GM21423 (cell line): ENCODE measurements at regions not wholly inside any gene's neighbourhood (a gene's known extent, or its start where the extent isn't known, plus 50 kb on each side); places are given as distances from the start of the nearest gene placed in this dataset.
"Not testable (repeated sequence)": the region's sequence is repeated elsewhere in the genome, so short reads cannot be mapped to it uniquely, and the experiment has no call there.

ENCODE experiments used
- ATAC-seq: cut with Tn5 transposase; IDR thresholded peaks from one replicate; pipeline ENCODE4 v1.9.1; 2021; ENCODE audit warnings: mild to moderate bottlenecking, moderate library complexity; ENCODE audit not compliant: unreplicated experiment

DNA sequence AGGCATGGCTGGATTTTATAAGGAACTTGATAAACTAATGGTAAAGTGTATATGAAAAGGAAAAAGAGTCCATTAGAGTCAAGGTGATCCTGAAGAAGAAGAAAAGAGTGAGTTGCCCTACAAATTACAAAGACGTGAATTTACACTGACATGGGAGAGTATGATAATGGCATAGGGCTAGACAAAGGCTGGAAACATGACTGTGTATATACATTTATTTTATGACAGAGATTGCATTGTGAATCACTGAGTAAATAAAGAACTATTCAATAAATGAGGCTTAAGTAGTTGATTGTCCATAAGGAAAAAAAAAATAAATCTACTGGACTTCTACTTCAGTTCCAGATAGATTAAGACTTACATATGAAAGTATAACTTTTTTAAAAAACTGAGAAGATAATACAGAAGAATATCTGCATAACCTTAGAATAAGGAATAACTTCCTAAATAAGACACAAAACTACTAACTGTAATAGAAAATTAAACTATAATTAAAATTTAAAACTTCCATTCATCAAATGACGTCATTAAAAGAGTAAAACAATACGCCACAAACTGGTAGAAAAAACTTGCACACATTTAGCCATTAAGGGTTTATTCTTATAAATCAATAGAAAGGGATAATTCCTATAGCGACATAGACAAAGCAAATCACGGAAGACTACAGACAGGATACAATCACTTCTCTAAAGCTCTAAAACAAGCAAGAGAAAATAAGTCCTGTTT lies 278.5 kb downstream of the NOVA1 start:
- ATAC-seq, result no peak

GRCh38 chr14:26304056-26304455 lies 293.8 kb downstream of the NOVA1 start:
- no peak for ATAC-seq

DNA sequence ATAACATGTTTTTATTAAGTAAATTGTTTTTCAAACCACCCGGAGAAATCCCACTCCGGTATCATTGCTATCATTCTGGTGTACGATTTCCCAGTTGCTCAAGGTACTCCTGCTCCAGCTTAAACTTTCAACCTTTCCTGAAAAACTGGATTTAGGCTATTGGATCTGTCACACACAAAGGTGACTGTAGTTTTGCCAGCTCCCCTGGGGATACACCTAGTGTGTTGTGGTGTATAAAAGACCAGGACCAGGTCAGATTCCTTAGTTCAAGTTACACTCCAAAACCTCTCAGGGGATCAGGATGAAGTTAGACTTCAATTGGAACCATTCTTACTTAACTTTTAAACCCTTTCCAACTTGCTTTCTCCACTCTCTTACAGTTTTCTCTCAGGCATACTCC lies 303.9 kb downstream of the NOVA1 start:
- ATAC-seq, result no peak

DNA sequence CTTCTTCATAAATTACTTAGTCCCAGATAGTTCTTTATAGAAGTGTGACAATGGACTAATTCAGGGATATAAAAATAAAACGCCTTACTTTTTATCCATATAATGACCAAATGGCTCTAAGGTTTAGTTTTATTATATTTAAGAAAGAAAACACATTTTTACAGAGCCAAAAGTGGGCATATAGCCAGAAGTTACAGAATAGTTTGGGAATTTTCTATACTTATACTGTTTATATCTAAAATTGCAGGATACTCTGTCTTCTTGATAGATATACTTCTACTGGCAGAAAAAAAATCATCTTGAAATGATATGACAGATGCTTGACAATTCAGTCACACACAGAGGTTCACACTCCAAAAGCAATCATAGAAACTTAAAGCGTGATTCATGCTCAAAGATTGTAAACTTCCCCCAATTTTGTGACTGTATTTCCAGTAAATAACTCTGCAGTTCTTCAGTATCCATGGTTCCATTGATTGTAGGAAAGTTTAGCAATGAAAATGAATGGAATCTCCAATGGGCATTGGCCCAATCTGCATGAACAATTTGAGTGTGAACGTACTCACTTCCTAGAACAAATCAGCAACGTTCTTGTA lies 307.8 kb downstream of the NOVA1 start:
- ATAC-seq, result no peak

DNA sequence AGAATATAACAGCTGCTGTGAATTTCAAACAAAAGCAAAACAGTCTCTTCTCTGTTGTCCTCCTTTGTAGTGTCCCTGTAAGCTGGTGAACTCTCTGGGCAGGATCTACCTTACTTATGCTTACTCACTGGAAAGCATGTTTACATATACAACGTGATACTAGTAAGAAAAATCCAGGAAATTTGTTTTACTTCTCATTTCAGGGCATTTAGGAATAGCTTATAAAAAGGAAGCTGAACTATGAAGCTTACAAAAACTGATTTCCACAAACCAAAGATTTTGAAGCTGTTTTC lies 311.0 kb downstream of the NOVA1 start:
- ATAC-seq, result no peak

DNA sequence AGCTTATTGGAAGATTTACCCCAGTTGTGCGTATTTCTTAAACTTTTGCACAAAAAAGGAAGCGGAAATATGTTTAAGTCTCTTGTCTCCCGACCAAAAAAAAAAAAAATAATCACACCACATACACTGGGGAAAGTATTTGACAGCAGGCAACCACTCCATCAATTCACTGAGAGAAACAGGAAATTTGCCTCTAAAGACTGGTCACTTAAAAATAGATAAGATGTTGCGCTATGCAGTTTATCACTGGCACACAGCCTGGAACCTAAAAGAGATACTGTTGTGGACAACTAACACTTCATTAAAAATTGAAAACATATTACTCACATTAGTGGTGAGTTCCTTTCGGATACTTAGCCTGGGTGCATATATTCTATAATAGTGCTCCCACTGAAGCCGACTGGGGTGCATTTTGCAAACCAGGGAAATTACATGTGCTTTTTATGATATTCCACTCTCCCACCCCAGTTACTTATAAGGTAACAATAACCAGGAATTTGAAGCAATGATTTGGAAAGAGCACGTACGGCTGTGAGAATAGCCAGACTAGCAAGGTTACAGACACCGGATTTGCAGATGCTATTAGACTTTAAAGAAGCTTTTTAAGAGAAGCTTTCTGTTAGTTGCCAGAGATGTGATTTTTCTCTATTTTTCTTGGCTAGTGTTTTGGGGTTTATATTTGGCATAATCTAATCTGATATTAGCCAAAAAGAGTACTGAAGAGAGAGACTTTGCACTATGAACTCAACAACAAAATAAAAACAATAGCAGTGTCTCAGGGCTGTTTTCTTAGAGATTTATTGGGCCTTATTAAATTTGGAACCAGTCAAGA lies 311.5 kb downstream of the NOVA1 start:
- no peak for ATAC-seq

- no peak for ATAC-seq
Measured at GRCh38 chr14:26282578-26282977, 315.3 kb downstream of the NOVA1 start.

- not testable (repeated sequence) for ATAC-seq
Measured at GRCh38 chr14:26282011-26282410, 315.8 kb downstream of the NOVA1 start.

GRCh38 chr14:26281280-26281998 lies 316.4 kb downstream of the NOVA1 start:
- no peak for ATAC-seq

- no peak for ATAC-seq
Measured at GRCh38 chr14:26276757-26277156, 321.1 kb downstream of the NOVA1 start.

- no peak for ATAC-seq
Measured at GRCh38 chr14:26265170-26265685, 332.6 kb downstream of the NOVA1 start.

DNA sequence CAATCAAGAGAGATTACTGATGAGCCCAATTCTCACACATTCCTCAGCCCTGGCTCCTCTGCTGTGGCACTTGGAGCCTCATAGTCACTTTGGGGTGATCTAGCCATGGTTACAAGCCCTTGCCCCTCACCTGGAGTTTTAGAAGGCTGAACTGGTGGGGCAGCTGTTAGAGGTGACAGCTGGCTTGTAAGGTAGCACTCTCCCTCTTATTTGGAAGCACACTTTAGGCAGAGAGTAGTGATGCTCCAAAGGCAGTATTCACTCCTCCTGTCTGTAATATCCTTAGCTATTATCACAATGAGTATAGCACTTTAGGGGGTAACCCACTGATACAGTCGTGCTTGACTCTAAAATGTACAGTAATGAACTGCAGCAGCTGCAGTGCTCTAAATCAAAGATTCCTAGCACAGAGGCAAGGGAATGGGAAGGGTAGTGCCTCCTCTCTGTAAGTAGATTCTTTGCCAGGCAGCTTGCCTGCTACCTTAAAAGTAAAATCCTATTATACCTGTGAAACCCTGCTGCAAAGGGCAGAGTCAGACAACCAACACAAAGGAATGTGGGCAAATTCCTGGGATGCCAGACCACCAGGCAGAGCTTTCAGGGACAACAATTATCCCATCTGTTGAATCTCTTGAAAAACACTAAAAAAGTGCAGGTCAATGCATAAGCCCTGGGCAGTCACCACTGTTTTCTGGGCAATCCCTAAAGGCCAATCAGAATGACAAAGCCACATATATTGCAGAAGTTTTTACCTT lies 336.3 kb downstream of the NOVA1 start:
- ATAC-seq, result no peak

DNA sequence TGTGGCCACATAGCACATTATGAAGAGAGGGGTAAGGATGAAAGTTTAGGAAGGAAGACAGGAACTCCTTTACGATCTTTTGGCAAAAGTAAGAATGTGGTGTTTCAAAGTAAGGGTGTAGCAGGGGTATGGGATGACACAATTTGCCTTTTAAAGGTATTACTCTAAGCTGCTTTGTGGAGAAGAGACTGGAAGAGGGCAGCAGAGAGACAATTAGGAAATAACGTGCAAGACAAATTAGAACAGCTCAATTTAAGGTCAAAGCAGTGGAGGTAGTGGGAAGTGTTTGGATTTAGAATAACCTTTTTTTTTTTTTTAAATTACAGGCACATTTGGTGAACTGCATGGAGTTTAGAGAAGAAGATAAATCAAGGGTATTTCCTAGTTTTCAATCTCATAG lies 342.6 kb downstream of the NOVA1 start:
- no peak for ATAC-seq

GRCh38 chr14:26252176-26252575 lies 345.7 kb downstream of the NOVA1 start:
- no peak for ATAC-seq

DNA sequence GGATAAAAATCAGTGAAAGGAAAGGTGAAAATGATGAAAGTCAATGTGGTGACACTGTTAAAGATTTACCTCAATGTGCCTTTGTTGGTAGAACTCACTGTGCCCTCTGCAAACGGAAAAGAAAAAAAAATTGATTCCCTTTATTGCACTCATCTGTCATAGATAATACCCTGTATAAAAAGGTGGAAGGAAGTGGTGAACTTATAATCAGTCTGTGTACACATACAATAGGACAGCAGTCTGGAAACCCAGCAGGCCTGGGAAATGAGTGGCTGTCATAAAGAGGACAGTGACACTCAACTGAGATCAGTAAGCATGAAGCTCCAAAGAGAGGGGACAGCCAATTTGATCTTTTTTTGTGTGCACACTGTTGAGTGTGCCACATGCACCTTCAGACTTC lies 364.7 kb downstream of the NOVA1 start:
- no peak for ATAC-seq

GRCh38 chr14:26218861-26219260 lies 379.0 kb downstream of the NOVA1 start:
- no peak for ATAC-seq

DNA sequence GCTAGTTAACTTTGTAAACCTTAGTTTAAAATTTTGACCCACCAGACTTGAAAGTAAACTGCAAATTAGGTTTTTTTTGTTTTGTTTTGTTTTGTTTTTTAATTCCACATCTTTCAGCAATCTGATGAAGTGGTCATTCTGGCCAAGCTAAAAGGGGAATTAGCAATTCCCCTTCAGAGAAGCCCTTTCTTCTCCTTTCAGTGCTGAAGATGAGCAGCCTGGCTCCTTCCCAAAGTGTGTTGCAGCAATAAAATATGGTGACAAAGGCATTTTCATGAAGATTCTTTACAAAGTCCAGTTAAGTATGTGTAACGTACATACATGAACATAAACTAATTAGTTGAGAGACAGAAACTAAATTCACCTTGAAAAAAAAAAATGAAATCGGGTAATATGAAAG lies 380.1 kb downstream of the NOVA1 start:
- no peak for ATAC-seq

- no peak for ATAC-seq
Measured at GRCh38 chr14:26216786-26217185, 381.0 kb downstream of the NOVA1 start.

DNA sequence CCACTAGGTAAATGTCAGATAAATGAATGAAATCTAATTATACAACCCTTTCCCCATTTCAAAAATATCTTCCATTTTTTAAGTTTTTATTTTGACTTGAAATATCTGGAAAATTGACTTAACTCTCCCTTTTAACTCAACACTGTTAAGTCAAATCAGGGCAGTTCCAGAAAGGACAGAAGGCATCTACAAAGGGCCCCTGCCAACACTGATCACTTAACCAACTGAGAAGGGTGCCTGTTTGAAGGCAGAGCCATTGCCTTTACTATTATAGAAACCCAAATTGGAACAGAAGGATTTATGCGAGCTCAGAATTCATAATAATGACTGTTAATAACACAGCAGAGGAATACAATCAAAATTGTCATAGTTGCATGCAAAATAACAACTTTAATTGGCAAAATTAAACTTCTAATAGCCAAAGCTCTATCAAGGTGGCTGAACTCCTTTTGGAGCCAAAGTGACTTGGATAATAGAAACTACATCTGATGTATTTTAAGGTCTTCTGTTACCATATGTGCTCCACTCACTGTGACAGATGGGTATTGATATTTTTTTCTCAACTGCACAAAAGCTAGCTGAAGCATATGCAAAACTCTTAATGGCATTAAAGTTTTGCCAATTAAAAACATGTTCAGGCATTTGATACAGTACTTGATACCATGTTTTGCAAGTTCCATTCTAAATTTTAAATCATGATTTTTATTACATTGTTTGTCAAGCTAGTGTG lies 383.8 kb downstream of the NOVA1 start:
- ATAC-seq, result no peak

DNA sequence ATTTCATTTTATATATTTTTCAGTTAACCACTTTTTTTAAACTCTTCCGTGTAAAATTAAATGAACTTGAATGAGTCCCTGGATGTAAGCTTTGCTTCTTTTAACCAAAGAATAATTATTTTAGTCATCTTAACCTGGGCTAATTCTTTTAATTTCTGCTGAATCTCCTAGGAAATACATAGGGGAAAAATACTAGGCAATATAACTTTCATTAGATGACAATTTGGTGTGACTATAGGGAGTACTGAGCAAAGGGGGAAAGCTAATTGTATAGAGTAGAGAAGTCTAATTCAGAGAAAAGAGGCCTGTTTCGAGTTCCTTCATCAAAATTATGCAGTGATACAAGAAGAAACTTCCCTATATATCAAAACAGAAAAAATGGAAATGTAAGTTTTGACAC lies 388.1 kb downstream of the NOVA1 start:
- ATAC-seq, result no peak
